GM19099 (cell line): ENCODE measurements at regions not wholly inside any gene's neighbourhood (a gene's known extent, or its start where the extent isn't known, plus 50 kb on each side); places are given as distances from the start of the nearest gene placed in this dataset.

Experiments
- POLR2A ChIP-seq: IDR thresholded peaks from 3 replicates; pipeline ENCODE4 v1.6.1; 2011; ENCODE audit warnings: low read depth; ENCODE audit not compliant: insufficient read length; ENCODE audit errors: extremely low read depth

- no peak for TF ChIP-seq POLR2A
Measured at GRCh38 chr4:184273166-184274147, 55.8 kb upstream of the ENPP6 start.

GRCh38 chr4:184270808-184271413, 53.2 kb upstream of the ENPP6 start:
- no peak for TF ChIP-seq POLR2A

DNA sequence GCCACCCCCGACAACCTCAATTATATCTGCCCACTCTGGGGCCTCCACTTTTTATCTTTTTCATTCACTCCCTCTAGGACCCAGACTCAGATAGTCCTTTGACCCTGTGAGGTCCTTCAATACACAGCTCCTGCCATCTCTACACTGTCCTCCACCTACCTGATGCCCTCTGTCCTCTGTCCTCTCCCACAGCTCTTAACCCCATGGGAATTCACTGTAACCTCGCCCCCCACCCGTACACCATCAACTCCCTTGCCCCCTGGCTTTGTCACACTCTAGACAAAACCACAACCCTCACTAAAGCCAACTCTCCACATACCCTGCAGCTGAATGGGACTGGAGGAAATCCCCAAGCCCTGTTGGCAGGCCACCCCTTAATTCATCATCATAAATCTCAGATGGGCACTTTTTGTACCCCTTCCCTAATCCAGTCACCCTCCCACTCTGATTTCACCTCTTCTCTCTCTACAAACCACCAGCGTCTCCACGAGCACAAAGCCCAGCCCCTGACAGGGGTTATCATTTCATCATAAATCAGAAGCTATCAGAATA, 52.3 kb upstream of the ENPP6 start:
- TF ChIP-seq POLR2A, result no peak

DNA sequence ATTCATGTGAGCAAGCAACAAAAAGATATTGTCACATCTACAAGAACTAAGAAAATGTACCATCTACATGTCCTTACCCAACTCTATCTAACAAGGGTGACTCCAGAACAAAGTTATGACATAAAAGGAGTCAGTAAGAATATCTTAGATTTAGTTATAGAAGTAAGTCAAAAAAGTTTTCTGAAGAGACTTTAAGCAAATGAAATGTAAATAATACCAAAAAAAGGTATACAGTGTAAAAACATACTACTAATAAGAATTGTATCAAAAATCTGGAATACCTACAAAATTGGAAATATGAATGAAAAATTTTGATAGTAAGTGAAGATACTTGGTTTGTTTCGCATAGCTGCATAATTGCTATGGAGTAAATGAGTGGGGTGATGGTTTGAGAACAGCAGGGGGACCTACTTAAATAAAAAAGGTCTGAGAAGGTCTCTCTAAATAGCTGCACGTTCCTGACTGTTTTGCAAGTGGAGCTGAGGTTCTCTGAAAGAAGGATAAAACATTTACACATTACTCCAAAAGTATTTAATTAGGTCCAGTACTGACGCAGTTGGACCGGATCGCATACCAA, 51.0 kb upstream of the ENPP6 start:
- TF ChIP-seq POLR2A, result no peak

DNA sequence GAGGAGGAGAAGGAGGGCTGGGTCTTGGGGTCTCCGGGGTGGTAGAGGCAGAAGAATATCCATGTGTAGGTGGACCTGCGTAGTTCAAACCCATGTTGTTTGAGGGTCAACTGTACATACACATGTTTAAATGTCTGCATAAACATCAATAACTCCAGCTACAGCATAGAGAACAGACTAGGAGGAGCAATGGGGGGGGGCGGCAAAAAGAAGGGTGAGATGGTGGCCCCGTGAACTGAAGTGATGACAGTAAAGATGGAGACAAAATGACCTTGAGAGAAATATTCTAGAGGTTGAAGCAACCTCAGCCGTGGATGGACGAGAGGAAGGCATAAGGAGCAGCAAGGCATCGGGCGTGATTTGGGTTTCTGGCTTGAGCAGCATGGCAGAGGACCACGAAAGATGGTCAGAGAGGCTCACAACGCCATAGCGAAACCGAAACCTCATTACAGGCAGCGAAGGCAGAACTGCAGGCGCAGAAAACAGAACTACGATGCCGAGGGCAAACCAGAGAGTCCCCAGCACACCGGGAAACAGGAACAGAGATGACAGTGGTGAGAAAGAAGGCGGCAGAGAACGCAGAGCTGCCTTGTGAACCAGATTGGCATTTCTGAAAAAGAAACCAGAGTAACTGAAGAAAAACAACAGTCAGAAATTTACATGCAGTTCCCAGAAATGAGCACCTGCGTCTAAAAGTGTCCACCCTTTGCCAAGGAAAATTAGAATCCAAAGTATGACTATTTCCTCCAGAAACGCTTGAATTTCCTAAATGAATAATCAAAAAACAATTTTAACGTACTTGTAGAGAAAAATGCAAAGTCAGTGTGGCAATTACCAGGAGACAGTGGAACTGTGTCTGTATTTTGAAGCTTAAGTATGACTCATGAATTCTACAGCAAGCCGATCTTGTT, 50.3 kb upstream of the ENPP6 start:
- peak; percentile 63 for TF ChIP-seq POLR2A
